ENCODE measurements at regions not wholly inside any gene's neighbourhood (a gene's known extent, or its start where the extent isn't known, plus 50 kb on each side); places are given as distances from the start of the nearest gene placed in this dataset.
"Not testable (repeated sequence)": the region's sequence is repeated elsewhere in the genome, so short reads cannot be mapped to it uniquely, and the experiment has no call there.

GRCh38 chr3:25907081-25907480, 117.2 kb downstream of the OXSM start:
- WGBS, result 75% methylated on average over 2 of the region's 2 CpGs
- DNase-seq (no peak), ATAC-seq (no peak)
- Histone ChIP-seq H3K4me3 (ENCODE audit: low read length) (no peak overlapping the region), H3K27me3 (ENCODE audit: control insufficient read depth, insufficient read depth) (no peaks in the 10 kb centered on the region), H3K27ac (ENCODE audit: low read length) (no peak overlapping the region), H3K4me1 (ENCODE audit: control insufficient read depth, insufficient read depth, low read length) (no peaks in the 10 kb centered on the region), H3K9me3 (ENCODE audit: control insufficient read depth, low read length) (no peaks in the 10 kb centered on the region)
- intact Hi-C loops (cut with DNase I), result loop anchor here in 1 of 4 donors (10.0 kb wide), 2 partner anchors 208 to 798 kb away; no protein-coding TSS in a partner anchor

DNA sequence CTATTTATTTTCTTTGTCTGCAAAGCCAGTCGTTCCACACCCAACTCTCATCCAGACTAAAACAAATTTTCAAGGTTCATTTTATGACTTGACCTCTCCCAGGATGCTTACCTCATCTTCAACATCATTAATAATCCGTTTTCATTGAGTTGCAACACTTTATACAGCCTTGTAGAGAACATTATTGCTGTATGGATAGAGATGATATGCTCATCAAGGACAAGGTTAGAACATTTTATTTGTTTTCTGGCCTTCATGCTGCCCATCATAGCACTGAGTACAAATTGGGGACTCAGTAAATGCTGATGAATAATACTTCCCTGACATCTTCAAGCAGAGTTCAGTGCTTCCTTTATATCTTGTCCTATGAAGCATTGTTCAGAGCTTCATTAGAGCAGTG, 120.2 kb downstream of the OXSM start:
- WGBS, result 77% methylated on average over 2 of the region's 2 CpGs
- intact Hi-C loops (cut with DNase I), result loop anchor here in 2 of 4 donors (5.0 to 10.0 kb wide), 2 partner anchors 205 to 802 kb away; no protein-coding TSS in a partner anchor
- H3K4me1 ChIP-seq (ENCODE audit: control insufficient read depth, insufficient read depth, low read length), result no peaks in the 10 kb centered on the region
- no peak overlapping the region for H3K4me3 ChIP-seq (ENCODE audit: low read length)
- ATAC-seq, result no peak
- DNase-seq, result no peak
- no peak overlapping the region for H3K27ac ChIP-seq (ENCODE audit: low read length)
- H3K9me3 ChIP-seq (ENCODE audit: control insufficient read depth, low read length), result no peaks in the 10 kb centered on the region
- no peaks in the 10 kb centered on the region for H3K27me3 ChIP-seq (ENCODE audit: control insufficient read depth, insufficient read depth)

GRCh38 chr3:25910997-25911396, 121.1 kb downstream of the OXSM start:
- H3K9me3 ChIP-seq (ENCODE audit: control insufficient read depth, low read length), result no peaks in the 10 kb centered on the region
- no peak overlapping the region for H3K4me3 ChIP-seq (ENCODE audit: low read length)
- WGBS, result 61% methylated on average over 4 of the region's 4 CpGs
- DNase-seq, result peak in 1 of 3 donors; percentile 33
- H3K27ac ChIP-seq (ENCODE audit: low read length), result no peak overlapping the region
- no peaks in the 10 kb centered on the region for H3K4me1 ChIP-seq (ENCODE audit: control insufficient read depth, insufficient read depth, low read length)
- no peak for ATAC-seq
- no peaks in the 10 kb centered on the region for H3K27me3 ChIP-seq (ENCODE audit: control insufficient read depth, insufficient read depth)
- intact Hi-C loops (cut with DNase I), result loop anchor here in 2 of 4 donors (5.0 to 10.0 kb wide), 2 partner anchors 204 to 801 kb away; no protein-coding TSS in a partner anchor

GRCh38 chr3:25911525-25912295, 121.8 kb downstream of the OXSM start:
- WGBS, result 87% methylated on average over 7 of the region's 7 CpGs
- Histone ChIP-seq H3K9me3 (ENCODE audit: control insufficient read depth, low read length) (no peaks in the 10 kb centered on the region), H3K4me1 (ENCODE audit: control insufficient read depth, insufficient read depth, low read length) (no peaks in the 10 kb centered on the region), H3K4me3 (ENCODE audit: low read length) (no peak overlapping the region), H3K27me3 (ENCODE audit: control insufficient read depth, insufficient read depth) (no peaks in the 10 kb centered on the region), H3K27ac (ENCODE audit: low read length) (no peak overlapping the region)
- ATAC-seq (no peak), DNase-seq (no peak)
- intact Hi-C loops (cut with DNase I), result loop anchor here in 2 of 4 donors (5.0 to 10.0 kb wide), 2 partner anchors 203 to 801 kb away; no protein-coding TSS in a partner anchor

DNA sequence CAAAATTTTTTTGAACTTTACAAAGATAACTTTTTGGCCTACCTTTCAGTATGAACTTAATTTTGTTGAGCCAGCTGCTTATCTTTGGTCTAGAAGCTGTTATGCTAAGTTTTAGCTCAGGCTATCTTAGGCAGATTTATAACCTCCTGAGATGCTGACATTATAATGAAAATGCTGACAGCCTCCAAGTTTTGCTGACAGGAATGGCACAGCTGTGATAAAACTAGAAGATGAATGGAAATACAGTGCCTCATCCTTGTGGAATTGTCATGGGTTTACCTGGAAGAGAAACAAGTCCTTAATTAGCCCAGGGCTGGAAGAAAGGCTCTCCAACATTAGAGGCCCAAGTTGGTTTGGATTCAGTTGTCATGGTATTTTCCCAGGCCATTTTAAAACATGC, 123.3 kb downstream of the OXSM start:
- H3K4me1 ChIP-seq (ENCODE audit: control insufficient read depth, insufficient read depth, low read length), result no peaks in the 10 kb centered on the region
- no peak overlapping the region for H3K4me3 ChIP-seq (ENCODE audit: low read length)
- H3K9me3 ChIP-seq (ENCODE audit: control insufficient read depth, low read length), result no peaks in the 10 kb centered on the region
- H3K27me3 ChIP-seq (ENCODE audit: control insufficient read depth, insufficient read depth), result no peaks in the 10 kb centered on the region
- ATAC-seq, result no peak
- intact Hi-C loops (cut with DNase I), result loop anchor here in 2 of 4 donors (5.0 to 10.0 kb wide), 2 partner anchors 202 to 799 kb away; no protein-coding TSS in a partner anchor
- H3K27ac ChIP-seq (ENCODE audit: low read length), result no peak overlapping the region
- no peak for DNase-seq

DNA sequence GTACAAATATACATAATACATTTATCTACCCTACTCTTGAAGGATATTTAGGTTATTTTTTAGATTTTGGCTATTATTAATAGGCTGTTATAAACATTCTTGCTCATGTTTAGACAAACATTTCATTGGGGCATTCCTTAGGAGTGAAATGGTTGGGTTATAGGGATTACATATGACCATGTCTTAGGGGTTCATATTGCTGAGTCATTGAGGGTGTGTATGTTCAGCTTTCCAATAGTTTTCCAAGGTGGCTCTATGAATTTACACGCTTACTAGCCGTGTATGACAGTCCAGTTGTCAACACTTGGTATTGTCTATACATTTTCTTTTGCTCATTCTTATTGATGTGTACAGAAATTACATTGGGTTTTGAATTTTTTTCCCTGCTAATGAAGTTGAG, 125.8 kb downstream of the OXSM start:
- WGBS, result 89% methylated on average over 2 of the region's 2 CpGs
- H3K27ac ChIP-seq (ENCODE audit: low read length), result no peak overlapping the region
- no peaks in the 10 kb centered on the region for H3K27me3 ChIP-seq (ENCODE audit: control insufficient read depth, insufficient read depth)
- ATAC-seq, result no peak
- no peaks in the 10 kb centered on the region for H3K9me3 ChIP-seq (ENCODE audit: control insufficient read depth, low read length)
- intact Hi-C loops (cut with DNase I), result loop anchor here in 1 of 4 donors (10.0 kb wide), 1 partner anchor 199 kb away; no protein-coding TSS in a partner anchor
- DNase-seq, result no peak
- no peak overlapping the region for H3K4me3 ChIP-seq (ENCODE audit: low read length)
- no peaks in the 10 kb centered on the region for H3K4me1 ChIP-seq (ENCODE audit: control insufficient read depth, insufficient read depth, low read length)

GRCh38 chr3:25916321-25916720, 126.4 kb downstream of the OXSM start:
- intact Hi-C loops (cut with DNase I), result loop anchor here in 1 of 4 donors (10.0 kb wide), 1 partner anchor 198 kb away; no protein-coding TSS in a partner anchor
- H3K4me3 ChIP-seq (ENCODE audit: low read length), result no peak overlapping the region
- H3K9me3 ChIP-seq (ENCODE audit: control insufficient read depth, low read length), result no peaks in the 10 kb centered on the region
- H3K27ac ChIP-seq (ENCODE audit: low read length), result no peak overlapping the region
- WGBS, result 0% methylated on average over 1 of the region's 1 CpG
- no peaks in the 10 kb centered on the region for H3K27me3 ChIP-seq (ENCODE audit: control insufficient read depth, insufficient read depth)
- no peak for DNase-seq
- no peak for ATAC-seq
- no peaks in the 10 kb centered on the region for H3K4me1 ChIP-seq (ENCODE audit: control insufficient read depth, insufficient read depth, low read length)

DNA sequence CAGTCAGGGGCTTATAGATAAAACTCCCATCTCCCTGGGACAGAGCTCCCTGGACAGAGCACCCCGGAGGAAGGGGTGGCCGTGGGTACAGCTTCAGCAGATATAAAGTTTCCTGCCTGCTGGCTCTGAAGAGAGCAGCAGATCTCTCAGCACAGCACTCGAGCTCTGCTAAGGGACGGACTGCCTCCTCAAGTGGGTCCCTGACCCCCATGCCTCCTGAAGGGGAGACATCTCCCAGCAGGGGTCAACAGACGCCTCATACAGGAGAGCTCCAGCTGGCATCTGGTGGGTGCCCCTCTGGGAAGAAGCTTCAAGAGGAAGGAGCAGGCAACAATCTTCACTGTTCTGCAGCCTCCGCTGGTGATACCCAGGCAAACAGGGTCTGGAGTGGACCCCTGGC, 142.1 kb downstream of the OXSM start:
- H3K27me3 ChIP-seq (ENCODE audit: control insufficient read depth, insufficient read depth); H3K27ac ChIP-seq (ENCODE audit: low read length); H3K4me3 ChIP-seq (ENCODE audit: low read length); DNase-seq; H3K4me1 ChIP-seq (ENCODE audit: control insufficient read depth, insufficient read depth, low read length); ATAC-seq; intact Hi-C loops (cut with DNase I); H3K9me3 ChIP-seq (ENCODE audit: control insufficient read depth, low read length): not testable (repeated sequence)
- 86% methylated on average over 6 of the region's 6 CpGs for WGBS

GRCh38 chr3:25938566-25939325, 148.9 kb downstream of the OXSM start:
- Histone ChIP-seq H3K27me3 (ENCODE audit: control insufficient read depth, insufficient read depth) (no peaks in the 10 kb centered on the region), H3K4me1 (ENCODE audit: control insufficient read depth, insufficient read depth, low read length) (no peaks in the 10 kb centered on the region), H3K4me3 (ENCODE audit: low read length) (no peak overlapping the region), H3K27ac (ENCODE audit: low read length) (no peak overlapping the region), H3K9me3 (ENCODE audit: control insufficient read depth, low read length) (no peaks in the 10 kb centered on the region)
- intact Hi-C loops (cut with DNase I), result no loop called here
- no peak for ATAC-seq
- WGBS, result 39% methylated on average over 2 of the region's 2 CpGs
- DNase-seq, result no peak

GRCh38 chr3:25940935-25941334, 151.0 kb downstream of the OXSM start:
- 91% methylated on average over 2 of the region's 2 CpGs for WGBS
- Histone ChIP-seq H3K4me1 (ENCODE audit: control insufficient read depth, insufficient read depth, low read length) (no peaks in the 10 kb centered on the region), H3K4me3 (ENCODE audit: low read length) (no peak overlapping the region), H3K27me3 (ENCODE audit: control insufficient read depth, insufficient read depth) (no peaks in the 10 kb centered on the region), H3K9me3 (ENCODE audit: control insufficient read depth, low read length) (no peaks in the 10 kb centered on the region), H3K27ac (ENCODE audit: low read length) (no peak overlapping the region)
- DNase-seq (no peak), ATAC-seq (no peak)
- intact Hi-C loops (cut with DNase I), result no loop called here

- intact Hi-C loops (cut with DNase I), result no loop called here
- DNase-seq, result no peak
- H3K4me1 ChIP-seq (ENCODE audit: control insufficient read depth, insufficient read depth, low read length), result no peaks in the 10 kb centered on the region
- no peak for ATAC-seq
- H3K27me3 ChIP-seq (ENCODE audit: control insufficient read depth, insufficient read depth), result no peaks in the 10 kb centered on the region
- no peaks in the 10 kb centered on the region for H3K9me3 ChIP-seq (ENCODE audit: control insufficient read depth, low read length)
- no peak overlapping the region for H3K27ac ChIP-seq (ENCODE audit: low read length)
- no peak overlapping the region for H3K4me3 ChIP-seq (ENCODE audit: low read length)
- 91% methylated on average over 5 of the region's 5 CpGs for WGBS
Measured at GRCh38 chr3:25944329-25944728, 154.4 kb downstream of the OXSM start.

Data from right cardiac atrium (tissue), 5 donors.